ENCODE measurements at regions not wholly inside any gene's neighbourhood (a gene's known extent, or its start where the extent isn't known, plus 50 kb on each side); places are given as distances from the start of the nearest gene placed in this dataset.

- TF ChIP-seq, protein P1, sequence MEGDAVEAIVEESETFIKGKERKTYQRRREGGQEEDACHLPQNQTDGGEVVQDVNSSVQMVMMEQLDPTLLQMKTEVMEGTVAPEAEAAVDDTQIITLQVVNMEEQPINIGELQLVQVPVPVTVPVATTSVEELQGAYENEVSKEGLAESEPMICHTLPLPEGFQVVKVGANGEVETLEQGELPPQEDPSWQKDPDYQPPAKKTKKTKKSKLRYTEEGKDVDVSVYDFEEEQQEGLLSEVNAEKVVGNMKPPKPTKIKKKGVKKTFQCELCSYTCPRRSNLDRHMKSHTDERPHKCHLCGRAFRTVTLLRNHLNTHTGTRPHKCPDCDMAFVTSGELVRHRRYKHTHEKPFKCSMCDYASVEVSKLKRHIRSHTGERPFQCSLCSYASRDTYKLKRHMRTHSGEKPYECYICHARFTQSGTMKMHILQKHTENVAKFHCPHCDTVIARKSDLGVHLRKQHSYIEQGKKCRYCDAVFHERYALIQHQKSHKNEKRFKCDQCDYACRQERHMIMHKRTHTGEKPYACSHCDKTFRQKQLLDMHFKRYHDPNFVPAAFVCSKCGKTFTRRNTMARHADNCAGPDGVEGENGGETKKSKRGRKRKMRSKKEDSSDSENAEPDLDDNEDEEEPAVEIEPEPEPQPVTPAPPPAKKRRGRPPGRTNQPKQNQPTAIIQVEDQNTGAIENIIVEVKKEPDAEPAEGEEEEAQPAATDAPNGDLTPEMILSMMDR (IDR thresholded peaks at IDR 0.05; ENCODE audit: control extremely low read depth in 1 of 3, insufficient read depth in 1 of 3, low read depth in 1 of 3, low read length in 3 of 3) = no peak
- TF ChIP-seq SP2 (IDR thresholded peaks at IDR 0.05; ENCODE audit: low read length) = no peak
- no peak for TF ChIP-seq CHD1 (IDR thresholded peaks at IDR 0.05; ENCODE audit: low read depth, low read length)
- no peak for TF ChIP-seq POLR2A (IDR thresholded peaks at IDR 0.05; ENCODE audit: control extremely low read depth in 1 of 2, low read depth in 2 of 2, low read length in 2 of 2)
These were observed 120.2 kb downstream of the INHBB start for GRCh38 chr2:120465989-120466703.
